ENCODE measurements at regions not wholly inside any gene's neighbourhood (a gene's known extent, or its start where the extent isn't known, plus 50 kb on each side); places are given as distances from the start of the nearest gene placed in this dataset.
"Not testable (repeated sequence)": the region's sequence is repeated elsewhere in the genome, so short reads cannot be mapped to it uniquely, and the experiment has no call there.

- TF ChIP-seq POLR2AphosphoS5, POLR2A (IDR thresholded peaks at IDR 0.05; ENCODE audit: low read depth, low read length): not testable (repeated sequence)
Observed at GRCh38 chr6:121685806-121686205, 250.4 kb downstream of the GJA1 start.
